Hepatocyte (in vitro differentiated cells): ENCODE measurements at regions not wholly inside any gene's neighbourhood (a gene's known extent, or its start where the extent isn't known, plus 50 kb on each side); places are given as distances from the start of the nearest gene placed in this dataset.

Source experiments
- DNase-seq: peaks from one replicate; pipeline ENCODE4 v3.0.0-alpha.2; 2016; ENCODE audit warnings: low spot score
- H2AFZ ChIP-seq: fragments of 200-600 bp; sonication (generic); 2 replicates; pipeline ENCODE4 v1.6.0; 2016; ENCODE audit warnings: antibody characterized with exemption, mild to moderate bottlenecking
- H3K27ac ChIP-seq: fragments of 200-600 bp; sonication (generic); 2 replicates; pipeline ENCODE4 v1.5.1; 2016; ENCODE audit warnings: mild to moderate bottlenecking
- H3K27me3 ChIP-seq: fragments of 200-600 bp; sonication (generic); 2 replicates; pipeline ENCODE4 v1.6.1; 2016
- H3K36me3 ChIP-seq: fragments of 200-600 bp; sonication (generic); replicated peaks from 2 replicates; pipeline ENCODE4 v1.5.1; 2016; ENCODE audit warnings: low read depth; ENCODE audit not compliant: insufficient read depth
- H3K4me1 ChIP-seq: fragments of 200-600 bp; sonication (generic); 2 replicates; pipeline ENCODE4 v1.5.1; 2016; ENCODE audit warnings: mild to moderate bottlenecking, moderate library complexity; ENCODE audit not compliant: insufficient read depth
- H3K4me2 ChIP-seq: fragments of 200-600 bp; sonication (generic); 2 replicates; pipeline ENCODE4 v1.6.0; 2016
- H3K4me3 ChIP-seq: fragments of 200-600 bp; sonication (generic); 2 replicates; pipeline ENCODE4 v1.5.1; 2016; ENCODE audit warnings: mild to moderate bottlenecking
- H3K79me2 ChIP-seq: fragments of 200-600 bp; sonication (generic); 2 replicates; pipeline ENCODE4 v1.6.0; 2017; ENCODE audit warnings: mild to moderate bottlenecking
- H3K9me2 ChIP-seq: fragments of 200-600 bp; sonication (generic); replicated peaks from 2 replicates; pipeline ENCODE4 v1.6.0; 2017; ENCODE audit warnings: mild to moderate bottlenecking; ENCODE audit not compliant: insufficient read depth
- H3K9me3 ChIP-seq: fragments of 200-600 bp; sonication (generic); 2 replicates; pipeline ENCODE4 v1.5.1; 2016; ENCODE audit warnings: low read depth, mild to moderate bottlenecking
- H4K20me1 ChIP-seq: fragments of 200-600 bp; sonication (generic); 2 replicates; pipeline ENCODE4 v1.6.0; 2016; ENCODE audit warnings: mild to moderate bottlenecking; ENCODE audit not compliant: insufficient read depth, poor library complexity, severe bottlenecking
- EZH2 ChIP-seq: fragments of 200-600 bp; sonication (generic); IDR thresholded peaks from 2 replicates; pipeline ENCODE4 v1.6.1; 2016; ENCODE audit warnings: antibody characterized with exemption, mild to moderate bottlenecking, borderline replicate concordance
- EZH2phosphoT487 ChIP-seq: fragments of 200-600 bp; sonication (generic); IDR thresholded peaks from one replicate; pipeline ENCODE4 v1.6.1; 2018; ENCODE audit warnings: antibody characterized with exemption, mild to moderate bottlenecking, low read depth, moderate library complexity; ENCODE audit not compliant: unreplicated experiment, severe bottlenecking
- WGBS: methylation state at CpG from one replicate; pipeline ENCODE4 v1.1.6; 2016; ENCODE audit warnings: low lambda C conversion rate; ENCODE audit errors: missing lambda C conversion rate; 5-methylcytosine and 5-hydroxymethylcytosine counted together
- TF ChIP-seq, protein P1 (sequence below): fragments of 200-600 bp; sonication (generic); IDR thresholded peaks from 2 replicates; pipeline ENCODE4 v1.5.1; 2016; ENCODE audit warnings: antibody characterized with exemption, mild to moderate bottlenecking; ENCODE audit not compliant: poor library complexity

DNA sequence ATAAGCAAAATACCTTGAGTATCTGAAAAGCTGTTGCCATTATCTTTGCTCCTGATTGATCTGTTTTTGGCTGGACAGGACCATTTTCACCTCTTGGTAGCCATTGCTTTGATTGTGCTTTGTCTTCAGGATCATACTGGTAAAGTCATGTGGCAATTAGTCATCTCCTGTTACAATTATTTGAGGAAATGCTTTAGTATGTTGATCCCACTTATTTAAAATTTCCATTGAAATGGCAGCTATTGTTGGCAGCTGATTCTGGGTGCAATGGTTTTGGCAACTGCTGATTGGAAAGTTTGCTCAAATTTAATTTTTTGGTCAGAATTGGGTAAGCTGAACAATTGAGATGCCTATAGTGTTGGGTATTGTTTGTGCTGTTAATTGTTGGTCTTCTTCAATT lies 238.3 kb upstream of the TLL1 start:
- no peaks in the 10 kb centered on the region for H3K4me1 ChIP-seq
- no peaks in the 10 kb centered on the region for H3K9me2 ChIP-seq
- no peak overlapping the region for H2AFZ ChIP-seq
- H3K79me2 ChIP-seq = no peaks in the 10 kb centered on the region
- no peak overlapping the region for H3K4me3 ChIP-seq
- TF ChIP-seq, protein P1, sequence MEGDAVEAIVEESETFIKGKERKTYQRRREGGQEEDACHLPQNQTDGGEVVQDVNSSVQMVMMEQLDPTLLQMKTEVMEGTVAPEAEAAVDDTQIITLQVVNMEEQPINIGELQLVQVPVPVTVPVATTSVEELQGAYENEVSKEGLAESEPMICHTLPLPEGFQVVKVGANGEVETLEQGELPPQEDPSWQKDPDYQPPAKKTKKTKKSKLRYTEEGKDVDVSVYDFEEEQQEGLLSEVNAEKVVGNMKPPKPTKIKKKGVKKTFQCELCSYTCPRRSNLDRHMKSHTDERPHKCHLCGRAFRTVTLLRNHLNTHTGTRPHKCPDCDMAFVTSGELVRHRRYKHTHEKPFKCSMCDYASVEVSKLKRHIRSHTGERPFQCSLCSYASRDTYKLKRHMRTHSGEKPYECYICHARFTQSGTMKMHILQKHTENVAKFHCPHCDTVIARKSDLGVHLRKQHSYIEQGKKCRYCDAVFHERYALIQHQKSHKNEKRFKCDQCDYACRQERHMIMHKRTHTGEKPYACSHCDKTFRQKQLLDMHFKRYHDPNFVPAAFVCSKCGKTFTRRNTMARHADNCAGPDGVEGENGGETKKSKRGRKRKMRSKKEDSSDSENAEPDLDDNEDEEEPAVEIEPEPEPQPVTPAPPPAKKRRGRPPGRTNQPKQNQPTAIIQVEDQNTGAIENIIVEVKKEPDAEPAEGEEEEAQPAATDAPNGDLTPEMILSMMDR = no peak
- TF ChIP-seq EZH2phosphoT487 = no peak
- no peak for TF ChIP-seq EZH2
- H3K27me3 ChIP-seq = no peaks in the 10 kb centered on the region
- H3K9me3 ChIP-seq = no peaks in the 10 kb centered on the region
- H4K20me1 ChIP-seq = no peaks in the 10 kb centered on the region
- DNase-seq = no peak
- no peaks in the 10 kb centered on the region for H3K36me3 ChIP-seq
- no peak overlapping the region for H3K4me2 ChIP-seq
- H3K27ac ChIP-seq = no peak overlapping the region

GRCh38 chr4:165635381-165635780 lies 237.7 kb upstream of the TLL1 start:
- no peaks in the 10 kb centered on the region for H4K20me1 ChIP-seq
- no peaks in the 10 kb centered on the region for H3K9me2 ChIP-seq
- H3K4me2 ChIP-seq = no peak overlapping the region
- H3K27me3 ChIP-seq = no peaks in the 10 kb centered on the region
- WGBS = 92% methylated on average over 1 of the region's 1 CpG
- no peak overlapping the region for H3K27ac ChIP-seq
- no peaks in the 10 kb centered on the region for H3K79me2 ChIP-seq
- H2AFZ ChIP-seq = no peak overlapping the region
- H3K4me3 ChIP-seq = no peak overlapping the region
- TF ChIP-seq, protein P1 = no peak
- no peak for TF ChIP-seq EZH2
- TF ChIP-seq EZH2phosphoT487 = no peak
- no peak for DNase-seq
- no peaks in the 10 kb centered on the region for H3K4me1 ChIP-seq
- no peaks in the 10 kb centered on the region for H3K9me3 ChIP-seq
- no peaks in the 10 kb centered on the region for H3K36me3 ChIP-seq

DNA sequence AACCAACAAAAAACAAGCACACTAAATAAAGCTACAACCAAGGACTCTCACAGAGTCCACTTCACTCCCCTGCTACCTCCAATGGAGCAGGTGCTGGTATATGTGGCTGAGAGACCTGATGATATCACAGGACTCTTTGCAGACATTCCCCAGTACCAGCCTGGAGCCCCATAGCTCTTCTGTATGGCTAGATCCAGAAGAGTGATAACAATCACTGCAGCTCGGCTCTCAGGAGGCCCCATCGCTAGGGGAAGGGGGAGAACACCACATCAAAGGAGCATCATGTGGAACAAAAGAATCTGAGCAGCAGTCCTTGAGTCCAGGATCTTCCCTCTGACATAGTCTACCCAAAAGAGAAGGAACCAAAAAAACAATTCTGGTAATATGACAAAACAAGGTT lies 237.1 kb upstream of the TLL1 start:
- Histone ChIP-seq H3K4me3 (no peak overlapping the region), H2AFZ (no peak overlapping the region), H3K27me3 (no peaks in the 10 kb centered on the region), H3K4me2 (no peak overlapping the region), H3K27ac (no peak overlapping the region), H3K9me2 (no peaks in the 10 kb centered on the region), H4K20me1 (no peaks in the 10 kb centered on the region), H3K9me3 (no peaks in the 10 kb centered on the region), H3K79me2 (no peaks in the 10 kb centered on the region), H3K36me3 (no peaks in the 10 kb centered on the region), H3K4me1 (no peaks in the 10 kb centered on the region)
- DNase-seq = no peak
- WGBS = 67% methylated on average over 2 of the region's 2 CpGs
- TF ChIP-seq, protein P1 = no peak
- TF ChIP-seq EZH2 (no peak), EZH2phosphoT487 (no peak)

GRCh38 chr4:165651901-165652300 lies 221.1 kb upstream of the TLL1 start:
- WGBS = 96% methylated on average over 1 of the region's 1 CpG
- Histone ChIP-seq H3K9me2 (no peaks in the 10 kb centered on the region), H2AFZ (no peak overlapping the region), H4K20me1 (no peaks in the 10 kb centered on the region), H3K9me3 (no peaks in the 10 kb centered on the region), H3K27me3 (no peaks in the 10 kb centered on the region), H3K4me1 (no peaks in the 10 kb centered on the region), H3K79me2 (no peaks in the 10 kb centered on the region), H3K4me3 (no peak overlapping the region), H3K27ac (no peak overlapping the region), H3K4me2 (no peak overlapping the region), H3K36me3 (no peaks in the 10 kb centered on the region)
- DNase-seq = no peak
- TF ChIP-seq EZH2phosphoT487 = no peak
- TF ChIP-seq, protein P1 = no peak
- TF ChIP-seq EZH2 = no peak
